DOHH2 (cell line): ENCODE measurements at regions not wholly inside any gene's neighbourhood (a gene's known extent, or its start where the extent isn't known, plus 50 kb on each side); places are given as distances from the start of the nearest gene placed in this dataset.

Experiments
- CTCF ChIP-seq: fragments of 200-600 bp; sonication (generic); IDR thresholded peaks from one replicate; pipeline ENCODE4 v1.5.1; 2014; ENCODE audit warnings: antibody characterized with exemption, mild to moderate bottlenecking, low read depth, low read length; ENCODE audit not compliant: poor library complexity, severe bottlenecking
- EZH2phosphoT487 ChIP-seq: fragments of 200-600 bp; sonication (generic); IDR thresholded peaks from 2 replicates; pipeline ENCODE4 v1.6.1; 2017; ENCODE audit warnings: borderline replicate concordance, mild to moderate bottlenecking, antibody characterized with exemption, low read length, moderate library complexity, mixed read lengths

GRCh38 chr9:20037699-20038098 is 248.9 kb upstream of the SLC24A2 start:
- TF ChIP-seq CTCF (no peak), EZH2phosphoT487 (no peak)
